Trophoblast cell (in vitro differentiated cells and primary cell): ENCODE measurements at regions not wholly inside any gene's neighbourhood (a gene's known extent, or its start where the extent isn't known, plus 50 kb on each side); places are given as distances from the start of the nearest gene placed in this dataset.

Source experiments
- DNase-seq, 2 donors: peaks; one replicate each; pipeline ENCODE4 v3.0.0-alpha.2; 2016
- H2AFZ ChIP-seq: 2 replicates; pipeline ENCODE4 v1.6.1; 2013; ENCODE audit warnings: low read length, moderate library complexity, mild to moderate bottlenecking; ENCODE audit not compliant: insufficient read depth, poor library complexity
- H2AK5ac ChIP-seq: 2 replicates; pipeline ENCODE4 v1.6.1; 2013; ENCODE audit warnings: mild to moderate bottlenecking, low read length
- H2BK120ac ChIP-seq: 2 replicates; pipeline ENCODE4 v1.6.1; 2013; ENCODE audit warnings: low read length, mild to moderate bottlenecking, moderate library complexity; ENCODE audit not compliant: insufficient read depth, poor library complexity
- H2BK12ac ChIP-seq: 2 replicates; pipeline ENCODE4 v1.6.1; 2013; ENCODE audit warnings: mild to moderate bottlenecking, low read length, moderate library complexity
- H2BK5ac ChIP-seq: 2 replicates; pipeline ENCODE4 v1.6.1; 2013; ENCODE audit warnings: low read length, low read depth, moderate library complexity, mild to moderate bottlenecking; ENCODE audit not compliant: poor library complexity
- H3K14ac ChIP-seq: 2 replicates; pipeline ENCODE4 v1.6.1; 2013; ENCODE audit warnings: mild to moderate bottlenecking, low read length
- H3K18ac ChIP-seq: 2 replicates; pipeline ENCODE4 v1.6.1; 2013; ENCODE audit warnings: mild to moderate bottlenecking, low read length
- H3K23ac ChIP-seq: 2 replicates; pipeline ENCODE4 v1.6.1; 2013; ENCODE audit warnings: low read length
- H3K27ac ChIP-seq: 2 replicates; pipeline ENCODE4 v1.5.1; 2013; ENCODE audit warnings: low read depth, mild to moderate bottlenecking, inconsistent platforms, low read length, moderate library complexity
- H3K27me3 ChIP-seq: 2 replicates; pipeline ENCODE4 v1.6.1; 2013; ENCODE audit warnings: inconsistent platforms, mild to moderate bottlenecking, low read length, moderate library complexity; ENCODE audit not compliant: insufficient read depth
- H3K36me3 ChIP-seq, 2 experiments: 1 replicate in 1 of 2; 2 replicates in 1 of 2; pipeline ENCODE4 v1.6.1; 2013; ENCODE audit warnings: low read length in 2 of 2, mild to moderate bottlenecking in 2 of 2, moderate library complexity in 1 of 2; ENCODE audit not compliant: insufficient read depth in 2 of 2, control insufficient read depth in 1 of 2
- H3K4ac ChIP-seq: 2 replicates; pipeline ENCODE4 v1.6.1; 2013; ENCODE audit warnings: low read depth, mild to moderate bottlenecking, low read length, moderate library complexity
- H3K4me1 ChIP-seq, 2 experiments: 1 replicate in 1 of 2; 2 replicates in 1 of 2; pipeline ENCODE4 v1.6.1; 2013; ENCODE audit warnings: low read length in 2 of 2, mild to moderate bottlenecking in 2 of 2, moderate library complexity in 1 of 2; ENCODE audit not compliant: insufficient read depth in 2 of 2, control insufficient read depth in 1 of 2
- H3K4me2 ChIP-seq: 2 replicates; pipeline ENCODE4 v1.6.1; 2013; ENCODE audit warnings: inconsistent platforms, mild to moderate bottlenecking, low read length, moderate library complexity
- H3K4me3 ChIP-seq: 2 replicates; pipeline ENCODE4 v1.5.1; 2013; ENCODE audit warnings: mild to moderate bottlenecking, low read depth, low read length, inconsistent platforms
- H3K79me1 ChIP-seq: one replicate; pipeline ENCODE4 v1.6.1; 2013; ENCODE audit warnings: low read length
- H3K79me2 ChIP-seq: 2 replicates; pipeline ENCODE4 v1.6.1; 2013; ENCODE audit warnings: low read length, mild to moderate bottlenecking; ENCODE audit not compliant: control insufficient read depth, insufficient read depth, poor library complexity
- H3K9ac ChIP-seq: 2 replicates; pipeline ENCODE4 v1.6.1; 2013; ENCODE audit warnings: mild to moderate bottlenecking, low read length
- H3K9me3 ChIP-seq: 2 replicates; pipeline ENCODE4 v1.6.1; 2013; ENCODE audit warnings: low read depth, mild to moderate bottlenecking, control low read depth, inconsistent platforms, low read length; ENCODE audit not compliant: insufficient read depth
- H4K12ac ChIP-seq: 2 replicates; pipeline ENCODE4 v1.6.1; 2013; ENCODE audit warnings: low read depth, mild to moderate bottlenecking, low read length, moderate library complexity
- H4K8ac ChIP-seq: 2 replicates; pipeline ENCODE4 v1.6.1; 2013; ENCODE audit warnings: low read depth, mild to moderate bottlenecking, low read length, moderate library complexity
- H4K91ac ChIP-seq: one replicate; pipeline ENCODE4 v1.6.1; 2013; ENCODE audit warnings: low read depth, mild to moderate bottlenecking, low read length, moderate library complexity
- WGBS: extraction: QIAGEN DNeasy Blood & Tissue Kit; methylation state at CpG from one replicate; pipeline ENCODE4 v1.1.7; 2013; ENCODE audit warnings: missing lambda C conversion rate; ENCODE audit not compliant: insufficient read length, insufficient coverage; ENCODE audit errors: extremely low coverage; 5-methylcytosine and 5-hydroxymethylcytosine counted together

GRCh38 chr5:68426586-68426985 is 211.0 kb downstream of the PIK3R1 start:
- Histone ChIP-seq H3K27me3 (no peaks in the 10 kb centered on the region), H3K4me3 (no peak overlapping the region), H2AFZ (no peak overlapping the region), H2BK5ac (peak overlapping the region; percentile 43), H3K79me1 (peaks cover 54% of the 10 kb centered on the region), H3K9ac (no peak overlapping the region), H2BK12ac (peak overlapping the region; percentile 85), H3K4me2 (no peak overlapping the region), H2BK120ac (peak overlapping the region; percentile 91), H4K8ac (peak overlapping the region; percentile 38), H2AK5ac (peak overlapping the region; percentile 32), H3K4me1 (peaks cover 19 to 20% of the 10 kb centered on the region in 2 experiments), H4K12ac (no peak overlapping the region), H4K91ac (peak overlapping the region; percentile 91), H3K9me3 (no peaks in the 10 kb centered on the region), H3K14ac (peak overlapping the region; percentile 58), H3K79me2 (peaks cover 7% of the 10 kb centered on the region), H3K23ac (no peak overlapping the region), H3K18ac (peak overlapping the region; percentile 48), H3K4ac (peak overlapping the region; percentile 61), H3K36me3 (no peaks in the 10 kb centered on the region), H3K27ac (peak overlapping the region; percentile 69)
- no peak for DNase-seq
- no CpG with 5 or more reads among the region's 4 CpGs for WGBS

GRCh38 chr5:68428231-68428811 is 212.8 kb downstream of the PIK3R1 start:
- no peaks in the 10 kb centered on the region for H3K27me3 ChIP-seq
- peak overlapping the region; percentile 91 for H4K91ac ChIP-seq
- H3K18ac ChIP-seq: peak overlapping the region; percentile 76
- H2BK12ac ChIP-seq: peak overlapping the region; percentile 98
- peaks cover 50% of the 10 kb centered on the region for H3K79me1 ChIP-seq
- H3K9ac ChIP-seq: no peak overlapping the region
- no peaks in the 10 kb centered on the region for H3K36me3 ChIP-seq
- peak overlapping the region; percentile 81 for H2BK120ac ChIP-seq
- peak overlapping the region; percentile 74 for H3K14ac ChIP-seq
- no peak overlapping the region for H3K4me3 ChIP-seq
- H3K27ac ChIP-seq: no peak overlapping the region
- peaks cover 13 to 16% of the 10 kb centered on the region in 2 experiments for H3K4me1 ChIP-seq
- H2AFZ ChIP-seq: peak overlapping the region; percentile 1
- H4K12ac ChIP-seq: no peak overlapping the region
- H2AK5ac ChIP-seq: peak overlapping the region; percentile 73
- H3K79me2 ChIP-seq: peaks cover 1% of the 10 kb centered on the region
- H3K23ac ChIP-seq: no peak overlapping the region
- H3K4ac ChIP-seq: peak overlapping the region; percentile 12
- H4K8ac ChIP-seq: peak overlapping the region; percentile 17
- WGBS: no CpG with 5 or more reads among the region's 9 CpGs
- no peak overlapping the region for H3K4me2 ChIP-seq
- H3K9me3 ChIP-seq: no peaks in the 10 kb centered on the region
- DNase-seq: peak in 1 of 2 donors; percentile 2
- peak overlapping the region; percentile 42 for H2BK5ac ChIP-seq

GRCh38 chr5:68429510-68429909 is 214.0 kb downstream of the PIK3R1 start:
- peaks cover 11 to 17% of the 10 kb centered on the region in 2 experiments for H3K4me1 ChIP-seq
- no peak overlapping the region for H3K18ac ChIP-seq
- H3K79me1 ChIP-seq: peaks cover 52% of the 10 kb centered on the region
- H4K8ac ChIP-seq: no peak overlapping the region
- H3K9ac ChIP-seq: no peak overlapping the region
- WGBS: no CpG with 5 or more reads among the region's 2 CpGs
- H3K36me3 ChIP-seq: no peaks in the 10 kb centered on the region
- H2BK120ac ChIP-seq: peak overlapping the region; percentile 81
- H3K79me2 ChIP-seq: peaks cover 3% of the 10 kb centered on the region
- H3K14ac ChIP-seq: no peak overlapping the region
- no peak overlapping the region for H2AFZ ChIP-seq
- H3K23ac ChIP-seq: no peak overlapping the region
- no peak overlapping the region for H2BK5ac ChIP-seq
- no peak overlapping the region for H4K12ac ChIP-seq
- no peaks in the 10 kb centered on the region for H3K9me3 ChIP-seq
- H3K27ac ChIP-seq: no peak overlapping the region
- no peak for DNase-seq
- no peak overlapping the region for H2AK5ac ChIP-seq
- peak overlapping the region; percentile 91 for H4K91ac ChIP-seq
- H3K4me2 ChIP-seq: no peak overlapping the region
- peak overlapping the region; percentile 98 for H2BK12ac ChIP-seq
- H3K27me3 ChIP-seq: no peaks in the 10 kb centered on the region
- no peak overlapping the region for H3K4me3 ChIP-seq
- H3K4ac ChIP-seq: no peak overlapping the region

GRCh38 chr5:68430279-68430678 is 214.7 kb downstream of the PIK3R1 start:
- Histone ChIP-seq H2AK5ac (no peak overlapping the region), H3K4me2 (no peak overlapping the region), H3K27me3 (no peaks in the 10 kb centered on the region), H3K36me3 (no peaks in the 10 kb centered on the region), H3K14ac (no peak overlapping the region), H3K18ac (no peak overlapping the region), H3K4me1 (peaks cover 16 to 19% of the 10 kb centered on the region in 2 experiments), H2AFZ (no peak overlapping the region), H3K4me3 (no peak overlapping the region), H3K79me2 (peaks cover 4% of the 10 kb centered on the region), H2BK5ac (no peak overlapping the region), H4K8ac (no peak overlapping the region), H2BK12ac (no peak overlapping the region), H2BK120ac (no peak overlapping the region), H3K4ac (no peak overlapping the region), H3K23ac (no peak overlapping the region), H3K27ac (no peak overlapping the region), H3K79me1 (peaks cover 54% of the 10 kb centered on the region), H3K9ac (no peak overlapping the region), H4K91ac (no peak overlapping the region), H3K9me3 (no peaks in the 10 kb centered on the region), H4K12ac (no peak overlapping the region)
- DNase-seq: no peak
- WGBS: no CpG with 5 or more reads among the region's 1 CpG
